Natural killer cell (primary cell): ENCODE measurements at regions not wholly inside any gene's neighbourhood (a gene's known extent, or its start where the extent isn't known, plus 50 kb on each side); places are given as distances from the start of the nearest gene placed in this dataset.
"Not testable (repeated sequence)": the region's sequence is repeated elsewhere in the genome, so short reads cannot be mapped to it uniquely, and the experiment has no call there.

Experiments used
- ATAC-seq, 3 donors: fragments of 150-1000 bp in 2 of 3; fragments of 200-7000 bp in 1 of 3; cut with Tn5 transposase; 1 replicate in 1 of 3; 2 replicates in 2 of 3; pipeline ENCODE4 v1.10.0; 2021; ENCODE audit warnings: mild to moderate bottlenecking in 2 of 3, moderate library complexity in 2 of 3
- DNase-seq, 2 donors: peaks; one replicate each; pipeline versions ENCODE4 v3.0.0 to v3.0.0-alpha.2; 2013 to 2021; ENCODE audit warnings: mixed read lengths in 1 of 2
- H3K27ac ChIP-seq: one replicate; pipeline ENCODE4 v1.5.1; 2013; ENCODE audit warnings: mild to moderate bottlenecking, low read length
- H3K27me3 ChIP-seq: one replicate; pipeline ENCODE4 v1.6.1; 2013; ENCODE audit warnings: low read length; ENCODE audit not compliant: control insufficient read depth, insufficient read depth
- H3K36me3 ChIP-seq: one replicate; pipeline ENCODE4 v1.6.1; 2013; ENCODE audit warnings: low read length; ENCODE audit not compliant: control insufficient read depth, insufficient read depth
- H3K4me1 ChIP-seq: one replicate; pipeline ENCODE4 v1.6.1; 2013; ENCODE audit warnings: low read length; ENCODE audit not compliant: control insufficient read depth, insufficient read depth
- H3K4me3 ChIP-seq: one replicate; pipeline ENCODE4 v1.5.1; 2013; ENCODE audit warnings: low read length
- H3K9me3 ChIP-seq: one replicate; pipeline ENCODE4 v1.6.1; 2013; ENCODE audit warnings: low read length; ENCODE audit not compliant: control insufficient read depth, insufficient read depth
- H3K27ac Mint-ChIP-seq, 2 donors: one replicate each; pipeline ENCODE4 v1.8.0; 2022; ENCODE audit warnings: mild to moderate bottlenecking in 2 of 2, mixed read lengths in 2 of 2, moderate library complexity in 1 of 2
- H3K27me3 Mint-ChIP-seq, 2 donors: one replicate each; pipeline ENCODE4 v1.8.0; 2022; ENCODE audit warnings: low read depth in 2 of 2, mixed read lengths in 2 of 2
- H3K36me3 Mint-ChIP-seq: one replicate; pipeline ENCODE4 v1.8.0; 2022; ENCODE audit warnings: mixed read lengths
- H3K4me1 Mint-ChIP-seq, 2 donors: one replicate each; pipeline ENCODE4 v1.8.0; 2022; ENCODE audit warnings: mixed read lengths in 2 of 2
- H3K4me3 Mint-ChIP-seq: one replicate; pipeline ENCODE4 v1.8.0; 2022; ENCODE audit warnings: mild to moderate bottlenecking, moderate library complexity, mixed read lengths
- H3K9me3 Mint-ChIP-seq, 2 donors: one replicate each; pipeline ENCODE4 v1.8.0; 2022; ENCODE audit warnings: mixed read lengths in 2 of 2
- CTCF ChIP-seq: fragments of 200-600 bp; IDR thresholded peaks from one replicate; pipeline ENCODE4 v1.8.0; 2022; ENCODE audit warnings: antibody characterized with exemption
- WGBS: methylation state at CpG from one replicate; pipeline ENCODE4 v1.1.7; 2013; ENCODE audit warnings: missing lambda C conversion rate; ENCODE audit not compliant: insufficient coverage; 5-methylcytosine and 5-hydroxymethylcytosine counted together
- intact Hi-C: fragments of 100-400 bp; cut with micrococcal nuclease; formaldehyde crosslinking; loops from one replicate; pipeline ENCODE4 v1.14.2; 2022

GRCh38 chr7:142567201-142568075, 181.8 kb upstream of the PRSS1 start:
- intact Hi-C loops = no loop called here
- H3K4me1 ChIP-seq = no peaks in the 10 kb centered on the region
- DNase-seq (no peak), ATAC-seq (no peak)
- Mint-ChIP-seq H3K27me3 (peaks cover 6 to 10% of the 10 kb centered on the region in 2 donors), H3K4me1 (peaks cover 0 to 17% of the 10 kb centered on the region in 2 donors), H3K36me3 (no peaks in the 10 kb centered on the region), H3K9me3 (no peaks in the 10 kb centered on the region), H3K27ac (no peak overlapping the region), H3K4me3 (no peak overlapping the region)
- H3K27me3 ChIP-seq = no peaks in the 10 kb centered on the region
- H3K27ac ChIP-seq = no peak overlapping the region
- H3K36me3 ChIP-seq = no peaks in the 10 kb centered on the region
- WGBS = 77% methylated on average over 20 of the region's 22 CpGs
- no peaks in the 10 kb centered on the region for H3K9me3 ChIP-seq
- H3K4me3 ChIP-seq = no peak overlapping the region
- TF ChIP-seq CTCF = no peak

GRCh38 chr7:142566271-142566670, 183.0 kb upstream of the PRSS1 start:
- Mint-ChIP-seq H3K4me3 (no peak overlapping the region), H3K27me3 (peaks cover 6 to 12% of the 10 kb centered on the region in 2 donors), H3K36me3 (no peaks in the 10 kb centered on the region), H3K4me1 (peaks cover 0 to 17% of the 10 kb centered on the region in 2 donors), H3K27ac (no peak overlapping the region), H3K9me3 (no peaks in the 10 kb centered on the region)
- no peak overlapping the region for H3K27ac ChIP-seq
- H3K4me1 ChIP-seq = no peaks in the 10 kb centered on the region
- no peak for TF ChIP-seq CTCF
- no peaks in the 10 kb centered on the region for H3K36me3 ChIP-seq
- DNase-seq = no peak
- intact Hi-C loops = no loop called here
- 62% methylated on average over 5 of the region's 5 CpGs for WGBS
- H3K27me3 ChIP-seq = no peaks in the 10 kb centered on the region
- no peaks in the 10 kb centered on the region for H3K9me3 ChIP-seq
- no peak overlapping the region for H3K4me3 ChIP-seq
- no peak for ATAC-seq

- H3K4me1 Mint-ChIP-seq = peaks cover 0 to 17% of the 10 kb centered on the region in 2 donors
- intact Hi-C loops, H3K9me3 ChIP-seq, H3K27ac ChIP-seq, H3K36me3 Mint-ChIP-seq, H3K9me3 Mint-ChIP-seq, ATAC-seq, H3K4me3 Mint-ChIP-seq, H3K36me3 ChIP-seq, H3K4me3 ChIP-seq, H3K27me3 ChIP-seq, H3K4me1 ChIP-seq, DNase-seq, H3K27ac Mint-ChIP-seq, H3K27me3 Mint-ChIP-seq: not testable (repeated sequence)
- WGBS = 43% methylated on average over 1 of the region's 3 CpGs
These were observed 185.1 kb upstream of the PRSS1 start for GRCh38 chr7:142564125-142564524.

GRCh38 chr7:142563470-142563869, 185.8 kb upstream of the PRSS1 start:
- no peaks in the 10 kb centered on the region for H3K36me3 Mint-ChIP-seq
- no peak overlapping the region for H3K4me3 Mint-ChIP-seq
- Histone ChIP-seq H3K4me3 (no peak overlapping the region), H3K27ac (no peak overlapping the region), H3K4me1 (no peaks in the 10 kb centered on the region), H3K9me3 (no peaks in the 10 kb centered on the region), H3K27me3 (no peaks in the 10 kb centered on the region), H3K36me3 (no peaks in the 10 kb centered on the region)
- DNase-seq (no peak), ATAC-seq (no peak)
- H3K4me1 Mint-ChIP-seq = peaks cover 0 to 17% of the 10 kb centered on the region in 2 donors
- no peaks in the 10 kb centered on the region for H3K9me3 Mint-ChIP-seq
- 73% methylated on average over 1 of the region's 1 CpG for WGBS
- H3K27ac Mint-ChIP-seq = no peak overlapping the region
- no peak for TF ChIP-seq CTCF
- intact Hi-C loops = no loop called here
- H3K27me3 Mint-ChIP-seq = peaks cover 6 to 9% of the 10 kb centered on the region in 2 donors
